Liver (tissue), 3 donors: ENCODE measurements at regions not wholly inside any gene's neighbourhood (a gene's known extent, or its start where the extent isn't known, plus 50 kb on each side); places are given as distances from the start of the nearest gene placed in this dataset.

Experiments used
- JUND ChIP-seq, 2 donors: IDR thresholded peaks; 2 replicates each; pipeline ENCODE4 v1.6.1; 2016; ENCODE audit warnings: antibody characterized with exemption in 2 of 2
- RAD21 ChIP-seq, 2 donors: IDR thresholded peaks; 2 replicates each; pipeline ENCODE4 v1.6.1; 2016; ENCODE audit warnings: antibody characterized with exemption in 2 of 2, mild to moderate bottlenecking in 2 of 2
- SP1 ChIP-seq: IDR thresholded peaks from 2 replicates; pipeline ENCODE4 v1.6.1; 2018; ENCODE audit warnings: antibody characterized with exemption, mild to moderate bottlenecking
- YY1 ChIP-seq: IDR thresholded peaks from 2 replicates; pipeline ENCODE4 v1.6.1; 2016; ENCODE audit warnings: antibody characterized with exemption, mild to moderate bottlenecking
- TF ChIP-seq, protein P1 (sequence below): IDR thresholded peaks from 2 replicates; pipeline ENCODE4 v1.6.1; 2016; ENCODE audit warnings: antibody characterized with exemption, mild to moderate bottlenecking
- TF ChIP-seq, protein P2 (sequence below): fragments of 150-350 bp; IDR thresholded peaks from 2 replicates; pipeline ENCODE4 v1.5.1; 2017; ENCODE audit warnings: improper control_type of control experiment, low read depth, low read length; ENCODE audit not compliant: missing input control
- TF ChIP-seq, protein P3 (sequence below): IDR thresholded peaks from 2 replicates; pipeline ENCODE4 v1.6.1; 2016; ENCODE audit warnings: antibody characterized with exemption
- TF ChIP-seq, protein P4 (sequence below): IDR thresholded peaks from 2 replicates; pipeline ENCODE4 v1.6.1; 2016; ENCODE audit warnings: antibody characterized with exemption
- donor health status: healthy.
- donor health status: healthy.

DNA sequence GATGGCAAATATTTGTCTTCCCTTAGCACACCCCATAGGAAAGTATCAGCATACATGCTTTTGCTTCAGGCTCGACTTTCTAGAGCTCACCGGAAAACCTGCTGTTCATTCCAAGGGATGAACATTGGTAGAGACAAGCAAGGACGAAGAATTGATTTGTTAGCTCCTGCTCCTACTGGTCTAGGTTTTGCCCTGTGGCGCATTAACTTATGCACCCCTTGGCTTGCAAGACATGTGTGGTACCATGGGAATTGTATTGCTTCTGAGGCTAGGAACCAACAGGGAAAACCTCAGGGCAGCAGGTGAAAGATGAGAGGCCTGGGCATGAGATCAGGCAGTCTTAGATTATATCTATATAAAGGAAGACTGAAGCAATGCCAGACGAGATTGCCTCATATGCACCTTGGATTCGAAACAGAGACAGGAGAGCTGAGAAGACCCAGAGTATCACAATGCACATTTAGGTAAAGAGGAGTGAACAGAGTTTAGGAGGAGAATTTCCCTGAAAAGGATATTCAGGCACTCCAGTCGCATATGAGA, 771.2 kb upstream of the B3GALT2 start:
- TF ChIP-seq, protein P1, sequence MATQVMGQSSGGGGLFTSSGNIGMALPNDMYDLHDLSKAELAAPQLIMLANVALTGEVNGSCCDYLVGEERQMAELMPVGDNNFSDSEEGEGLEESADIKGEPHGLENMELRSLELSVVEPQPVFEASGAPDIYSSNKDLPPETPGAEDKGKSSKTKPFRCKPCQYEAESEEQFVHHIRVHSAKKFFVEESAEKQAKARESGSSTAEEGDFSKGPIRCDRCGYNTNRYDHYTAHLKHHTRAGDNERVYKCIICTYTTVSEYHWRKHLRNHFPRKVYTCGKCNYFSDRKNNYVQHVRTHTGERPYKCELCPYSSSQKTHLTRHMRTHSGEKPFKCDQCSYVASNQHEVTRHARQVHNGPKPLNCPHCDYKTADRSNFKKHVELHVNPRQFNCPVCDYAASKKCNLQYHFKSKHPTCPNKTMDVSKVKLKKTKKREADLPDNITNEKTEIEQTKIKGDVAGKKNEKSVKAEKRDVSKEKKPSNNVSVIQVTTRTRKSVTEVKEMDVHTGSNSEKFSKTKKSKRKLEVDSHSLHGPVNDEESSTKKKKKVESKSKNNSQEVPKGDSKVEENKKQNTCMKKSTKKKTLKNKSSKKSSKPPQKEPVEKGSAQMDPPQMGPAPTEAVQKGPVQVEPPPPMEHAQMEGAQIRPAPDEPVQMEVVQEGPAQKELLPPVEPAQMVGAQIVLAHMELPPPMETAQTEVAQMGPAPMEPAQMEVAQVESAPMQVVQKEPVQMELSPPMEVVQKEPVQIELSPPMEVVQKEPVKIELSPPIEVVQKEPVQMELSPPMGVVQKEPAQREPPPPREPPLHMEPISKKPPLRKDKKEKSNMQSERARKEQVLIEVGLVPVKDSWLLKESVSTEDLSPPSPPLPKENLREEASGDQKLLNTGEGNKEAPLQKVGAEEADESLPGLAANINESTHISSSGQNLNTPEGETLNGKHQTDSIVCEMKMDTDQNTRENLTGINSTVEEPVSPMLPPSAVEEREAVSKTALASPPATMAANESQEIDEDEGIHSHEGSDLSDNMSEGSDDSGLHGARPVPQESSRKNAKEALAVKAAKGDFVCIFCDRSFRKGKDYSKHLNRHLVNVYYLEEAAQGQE, result no peak
- TF ChIP-seq, protein P2, sequence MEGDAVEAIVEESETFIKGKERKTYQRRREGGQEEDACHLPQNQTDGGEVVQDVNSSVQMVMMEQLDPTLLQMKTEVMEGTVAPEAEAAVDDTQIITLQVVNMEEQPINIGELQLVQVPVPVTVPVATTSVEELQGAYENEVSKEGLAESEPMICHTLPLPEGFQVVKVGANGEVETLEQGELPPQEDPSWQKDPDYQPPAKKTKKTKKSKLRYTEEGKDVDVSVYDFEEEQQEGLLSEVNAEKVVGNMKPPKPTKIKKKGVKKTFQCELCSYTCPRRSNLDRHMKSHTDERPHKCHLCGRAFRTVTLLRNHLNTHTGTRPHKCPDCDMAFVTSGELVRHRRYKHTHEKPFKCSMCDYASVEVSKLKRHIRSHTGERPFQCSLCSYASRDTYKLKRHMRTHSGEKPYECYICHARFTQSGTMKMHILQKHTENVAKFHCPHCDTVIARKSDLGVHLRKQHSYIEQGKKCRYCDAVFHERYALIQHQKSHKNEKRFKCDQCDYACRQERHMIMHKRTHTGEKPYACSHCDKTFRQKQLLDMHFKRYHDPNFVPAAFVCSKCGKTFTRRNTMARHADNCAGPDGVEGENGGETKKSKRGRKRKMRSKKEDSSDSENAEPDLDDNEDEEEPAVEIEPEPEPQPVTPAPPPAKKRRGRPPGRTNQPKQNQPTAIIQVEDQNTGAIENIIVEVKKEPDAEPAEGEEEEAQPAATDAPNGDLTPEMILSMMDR, result no peak
- TF ChIP-seq JUND (IDR thresholded peaks at IDR 0.05), result no peak
- TF ChIP-seq RAD21 (IDR thresholded peaks at IDR 0.05), result no peak
- TF ChIP-seq, protein P3, sequence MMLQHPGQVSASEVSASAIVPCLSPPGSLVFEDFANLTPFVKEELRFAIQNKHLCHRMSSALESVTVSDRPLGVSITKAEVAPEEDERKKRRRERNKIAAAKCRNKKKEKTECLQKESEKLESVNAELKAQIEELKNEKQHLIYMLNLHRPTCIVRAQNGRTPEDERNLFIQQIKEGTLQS, result no peak
- TF ChIP-seq, protein P4, sequence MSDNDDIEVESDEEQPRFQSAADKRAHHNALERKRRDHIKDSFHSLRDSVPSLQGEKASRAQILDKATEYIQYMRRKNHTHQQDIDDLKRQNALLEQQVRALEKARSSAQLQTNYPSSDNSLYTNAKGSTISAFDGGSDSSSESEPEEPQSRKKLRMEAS, result no peak
- TF ChIP-seq YY1, result no peak
- no peak for TF ChIP-seq SP1
